NOMO-1 (cell line): ENCODE measurements at regions not wholly inside any gene's neighbourhood (a gene's known extent, or its start where the extent isn't known, plus 50 kb on each side); places are given as distances from the start of the nearest gene placed in this dataset.

Experiments
- DNase-seq, 2 experiments: peaks; one replicate each; lab custom pipeline; 2025; ENCODE audit not compliant: unreplicated experiment in 2 of 2; lab: John Stamatoyannopoulos, UW

DNA sequence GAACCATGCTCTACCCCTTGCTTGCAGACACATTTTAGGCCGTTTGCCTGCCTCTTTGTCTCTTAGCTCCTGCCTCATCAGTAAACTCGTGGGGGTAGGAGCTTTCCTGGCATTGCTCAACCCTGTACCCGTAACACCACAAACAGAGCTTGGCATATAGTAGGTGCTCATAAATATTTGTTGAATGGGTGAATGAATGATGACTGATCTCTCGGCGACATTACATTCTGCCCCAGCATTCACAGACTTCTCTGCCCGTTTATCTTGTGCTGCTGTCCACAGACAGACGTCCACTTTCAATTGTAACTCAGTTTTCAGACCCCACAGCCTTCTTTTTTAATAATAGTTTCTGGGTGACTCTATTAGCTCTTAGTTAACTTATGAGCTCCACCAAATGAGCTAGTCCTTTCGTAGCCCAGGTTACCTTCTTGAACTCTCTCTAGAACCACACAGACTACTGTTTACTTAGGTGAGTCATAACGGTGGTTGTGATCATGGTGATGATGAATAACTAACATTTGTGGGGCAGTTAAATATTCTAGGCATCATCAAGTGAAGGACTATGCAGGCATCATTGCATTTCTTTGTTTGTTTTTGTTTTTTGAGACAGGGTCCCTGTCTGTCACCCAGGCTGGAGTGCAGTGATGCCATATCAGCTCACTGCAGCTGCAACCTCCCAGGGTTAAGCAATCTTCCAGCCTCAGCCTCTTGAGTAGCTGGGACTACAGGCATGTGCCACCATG lies 188.4 kb downstream of the ADAMTS15 start:
- no peak for DNase-seq

- no peak for DNase-seq
Measured at GRCh38 chr11:130637566-130637965, 189.1 kb downstream of the ADAMTS15 start.

DNA sequence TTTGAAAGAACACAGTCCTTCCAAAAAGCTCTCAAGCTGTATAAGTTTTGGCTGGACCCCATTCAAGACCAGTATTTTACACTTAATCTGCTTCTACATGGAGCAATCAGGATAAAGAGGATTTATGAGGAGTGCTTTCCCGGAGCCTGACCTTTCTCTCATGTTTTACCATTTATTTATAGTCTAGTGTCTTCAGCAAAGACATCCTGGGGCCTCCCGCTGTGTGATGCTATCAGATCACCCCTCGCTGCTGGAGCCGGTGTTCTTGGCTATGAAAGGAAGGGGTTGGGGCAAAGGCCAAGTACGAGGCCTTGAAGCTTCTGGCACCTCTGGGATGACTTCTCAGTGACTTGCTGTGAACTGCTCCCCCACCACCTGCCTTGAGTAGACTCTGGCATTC lies 189.6 kb downstream of the ADAMTS15 start:
- no peak for DNase-seq

DNA sequence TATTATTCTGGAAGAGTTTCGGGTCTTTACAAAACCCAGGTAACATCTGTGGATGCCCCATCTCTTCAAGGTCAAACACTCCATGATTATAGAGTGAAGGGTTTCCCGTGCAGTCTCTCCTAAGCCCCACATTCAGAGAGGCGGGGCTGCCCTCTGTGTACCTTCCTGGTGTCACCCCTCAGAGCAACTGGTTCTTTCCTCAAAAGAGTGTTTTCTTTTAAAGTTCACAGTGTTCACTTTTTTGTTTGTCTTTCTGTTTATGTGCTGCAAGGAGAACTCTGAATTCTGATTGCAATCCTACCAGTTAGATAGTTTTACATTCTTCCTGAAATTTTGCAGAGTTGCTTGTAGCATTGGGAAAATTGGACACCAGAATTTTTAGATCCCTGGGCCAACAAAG lies 190.2 kb downstream of the ADAMTS15 start:
- DNase-seq, result no peak

GRCh38 chr11:130639369-130639768 lies 190.9 kb downstream of the ADAMTS15 start:
- DNase-seq, result no peak

DNA sequence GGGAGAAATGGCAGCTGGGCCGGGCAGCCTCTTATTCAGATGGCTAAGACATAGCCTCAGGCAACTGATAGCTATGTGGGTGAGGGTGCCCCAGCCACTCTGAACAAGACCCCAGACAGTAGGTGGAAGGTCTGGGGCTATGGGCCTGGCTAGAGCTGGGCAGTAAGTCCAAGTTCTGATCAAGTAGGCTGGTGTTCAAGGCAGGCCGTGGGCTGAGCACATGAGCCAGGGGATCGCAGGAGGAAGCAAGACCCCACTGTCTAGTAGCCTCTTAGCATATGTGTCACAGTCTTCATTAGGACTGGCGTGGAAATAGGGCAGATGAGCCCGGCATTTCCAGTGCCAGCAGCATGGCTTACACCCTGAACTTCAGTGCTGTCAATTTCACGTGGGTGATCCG lies 192.1 kb downstream of the ADAMTS15 start:
- no peak for DNase-seq

GRCh38 chr11:130641876-130642275 lies 193.4 kb downstream of the ADAMTS15 start:
- no peak for DNase-seq

GRCh38 chr11:130642994-130643393 lies 194.5 kb downstream of the ADAMTS15 start:
- DNase-seq, result no peak

DNA sequence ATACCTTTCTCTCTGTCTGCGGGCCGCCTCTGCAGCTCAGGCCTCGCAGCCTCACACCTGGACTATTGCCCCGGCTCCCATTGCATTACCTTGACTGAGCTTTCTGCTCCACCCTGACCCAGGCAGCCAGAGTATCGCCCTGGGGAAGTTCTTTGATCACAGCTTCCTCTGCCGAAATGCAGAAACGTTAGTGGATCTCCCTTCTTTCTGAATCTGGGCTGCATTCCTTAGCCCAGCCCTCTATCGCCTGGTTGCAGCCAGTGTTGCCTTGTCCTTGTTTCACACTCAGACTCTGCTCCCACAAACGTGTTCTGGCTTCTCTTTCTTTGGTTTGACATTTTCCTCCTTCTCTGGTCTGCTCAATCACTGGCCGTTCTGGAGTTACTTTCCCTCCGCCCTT lies 195.7 kb downstream of the ADAMTS15 start:
- no peak for DNase-seq

- DNase-seq, result no peak
Measured at GRCh38 chr11:130645164-130645842, 196.9 kb downstream of the ADAMTS15 start.

DNA sequence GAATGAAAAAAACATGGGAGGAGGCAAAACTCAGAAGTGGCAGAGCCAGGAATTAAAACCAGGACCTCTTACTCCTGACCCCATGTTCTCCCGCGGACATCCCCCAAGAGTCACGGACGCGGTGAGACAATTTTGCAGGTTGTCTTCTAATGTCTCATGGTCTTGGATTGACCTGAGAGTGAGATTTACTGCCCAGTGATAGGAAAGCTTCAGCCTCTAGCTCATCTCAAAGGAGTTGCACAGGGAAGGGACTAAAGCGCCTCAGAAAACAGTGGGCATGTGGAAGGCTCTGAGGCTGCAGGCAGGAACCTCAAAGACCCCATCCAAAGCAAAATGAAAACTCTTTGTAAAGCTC lies 197.4 kb downstream of the ADAMTS15 start:
- DNase-seq, result no peak

- DNase-seq, result no peak
Measured at GRCh38 chr11:130646881-130647280, 198.4 kb downstream of the ADAMTS15 start.

- DNase-seq, result no peak
Measured at GRCh38 chr11:130647371-130647770, 198.9 kb downstream of the ADAMTS15 start.

GRCh38 chr11:130649801-130650200 lies 201.4 kb downstream of the ADAMTS15 start:
- DNase-seq, result no peak

DNA sequence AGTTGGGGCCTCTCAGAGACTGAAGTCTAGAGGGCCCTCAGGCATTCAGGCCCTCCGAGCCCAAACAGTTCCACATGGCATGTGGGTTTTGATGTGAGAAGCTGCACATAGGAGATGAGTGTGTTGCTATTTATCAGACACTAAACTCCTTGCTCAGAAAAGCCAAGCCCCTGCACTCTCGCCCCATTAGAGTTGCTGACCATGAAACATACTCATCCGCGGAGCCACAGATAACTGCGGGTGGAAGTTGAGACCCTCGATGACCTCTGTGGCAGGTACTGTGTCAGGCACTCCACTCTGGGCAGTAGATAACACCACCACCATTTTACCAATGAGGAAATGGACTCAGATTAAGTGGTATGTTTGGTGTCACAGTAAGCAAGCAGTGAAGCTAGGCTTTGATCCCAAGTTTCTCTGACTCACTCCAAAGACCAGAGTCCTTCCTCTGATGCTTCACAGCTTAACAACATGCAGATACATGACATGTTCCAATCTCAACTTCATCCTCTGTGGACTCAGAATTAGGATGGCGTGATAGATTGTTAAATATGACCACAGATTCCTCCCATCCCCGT lies 202.1 kb downstream of the ADAMTS15 start:
- no peak for DNase-seq

GRCh38 chr11:130651066-130651855 lies 202.8 kb downstream of the ADAMTS15 start:
- DNase-seq, result no peak

DNA sequence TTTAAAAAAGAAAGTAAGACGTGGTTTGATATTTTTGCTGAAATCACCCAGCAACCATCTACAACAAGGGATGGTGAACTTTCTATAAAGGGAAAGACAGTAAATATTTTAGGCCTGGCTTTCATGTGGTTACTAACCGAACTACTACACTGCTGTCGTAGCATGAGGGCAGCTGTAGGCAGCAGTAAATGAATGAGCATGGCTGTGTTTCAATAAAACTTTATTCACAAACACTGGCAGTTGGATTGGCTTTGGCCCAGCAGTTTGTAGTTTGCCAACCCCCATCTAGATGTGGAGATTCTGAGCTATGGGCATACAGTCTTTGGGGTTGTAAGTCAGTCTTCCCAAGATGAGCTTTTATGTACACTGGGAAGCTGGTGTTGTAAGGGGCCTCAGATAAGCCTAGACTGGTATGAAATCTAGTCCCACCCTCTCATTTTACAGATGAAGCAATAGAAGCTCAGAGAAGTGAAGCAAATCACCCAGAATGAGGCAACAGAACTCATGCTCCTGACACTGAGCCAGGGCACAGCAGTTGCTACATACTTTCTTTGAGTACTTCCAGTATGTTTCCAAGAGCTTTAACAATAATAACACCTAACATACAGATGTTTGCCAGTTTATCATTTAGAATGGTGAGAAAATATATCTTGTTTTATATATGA lies 204.4 kb downstream of the ADAMTS15 start:
- no peak for DNase-seq

DNA sequence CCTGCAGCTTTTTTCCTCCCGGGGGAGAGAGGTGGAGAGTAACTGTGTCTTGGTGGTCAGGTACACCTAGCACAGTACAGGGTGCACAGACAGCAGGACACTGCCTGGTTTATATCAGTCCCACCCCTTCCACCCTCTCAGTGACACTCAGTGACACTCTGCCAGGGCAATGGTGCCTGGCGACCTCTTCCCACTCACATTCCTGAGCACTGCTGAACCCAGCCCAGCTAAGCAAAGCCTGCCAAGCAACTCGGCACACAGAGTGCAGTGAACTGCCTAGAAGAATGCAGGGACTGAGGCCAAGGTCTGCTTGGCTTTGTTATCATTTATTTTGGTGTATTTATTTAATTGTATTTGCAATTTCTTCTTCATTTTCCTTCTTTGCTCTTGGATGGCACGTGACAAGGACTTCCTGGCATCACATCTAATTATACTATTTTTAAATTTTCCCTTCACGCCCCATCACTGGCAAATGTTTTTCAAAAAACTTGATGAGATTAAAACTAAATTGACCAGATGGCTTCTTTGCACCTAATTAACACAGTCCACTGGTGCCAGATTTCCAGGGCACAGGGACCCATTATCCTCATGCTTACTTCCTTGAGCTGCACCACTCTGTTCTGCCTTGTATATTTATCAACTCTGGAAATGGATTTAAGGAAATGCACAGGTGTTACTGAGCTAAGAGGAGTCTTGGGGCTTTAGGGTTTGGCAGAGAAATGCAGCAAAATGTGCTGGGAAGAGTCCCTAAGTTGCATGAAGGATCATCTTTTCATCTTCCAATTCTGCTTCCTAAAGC lies 205.6 kb downstream of the ADAMTS15 start:
- no peak for DNase-seq

DNA sequence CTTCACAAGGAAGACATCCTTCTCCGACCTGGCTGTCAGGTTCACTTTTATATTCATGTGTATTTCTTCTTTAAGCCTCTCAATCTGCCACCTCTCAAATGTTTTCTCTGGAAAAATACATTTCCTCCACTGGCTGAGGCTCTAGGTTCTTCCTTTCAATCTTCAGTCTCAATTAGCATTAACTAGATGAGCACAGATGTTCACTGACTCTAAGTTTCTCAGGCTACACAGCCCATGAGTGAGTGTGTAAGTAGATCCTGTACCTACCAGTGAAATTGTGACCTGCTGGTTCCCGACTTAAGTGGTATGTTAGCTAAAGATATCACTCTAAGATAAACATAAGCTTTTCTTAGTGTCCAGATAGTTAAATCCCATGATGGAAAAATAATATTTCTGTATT lies 206.9 kb downstream of the ADAMTS15 start:
- no peak for DNase-seq

DNA sequence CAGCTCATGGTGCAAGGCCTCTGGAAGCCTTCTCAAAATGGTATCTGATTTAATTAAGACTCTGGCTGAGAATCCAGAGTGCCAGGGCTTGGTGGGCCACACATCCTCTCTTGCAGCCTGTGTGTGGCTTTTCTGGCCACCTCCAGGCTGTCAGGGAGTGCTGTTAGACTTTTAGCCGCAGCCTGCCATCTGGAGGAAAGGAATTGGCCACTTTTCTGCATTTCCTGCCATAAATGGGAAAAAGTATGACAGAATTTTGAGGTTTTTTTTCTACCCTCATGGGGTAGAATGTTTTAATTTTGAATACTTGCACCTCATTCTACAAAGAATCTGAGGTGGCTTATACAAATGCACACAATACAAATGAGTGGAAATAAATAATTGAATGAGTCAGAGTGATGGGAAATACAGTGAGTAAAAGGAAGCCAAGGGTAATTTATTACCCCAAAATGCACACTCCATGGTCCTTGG lies 218.4 kb downstream of the ADAMTS15 start:
- no peak for DNase-seq
